GM12875 (cell line): ENCODE measurements at regions not wholly inside any gene's neighbourhood (a gene's known extent, or its start where the extent isn't known, plus 50 kb on each side); places are given as distances from the start of the nearest gene placed in this dataset.

Experiments used
- H3K4me3 ChIP-seq: one replicate; pipeline ENCODE4 v1.5.1; 2011; ENCODE audit warnings: low read depth, low read length, control low read depth
- CTCF ChIP-seq: IDR thresholded peaks from 2 replicates; pipeline ENCODE4 v1.5.1; 2011; ENCODE audit warnings: low read depth, mild to moderate bottlenecking, control low read depth, inconsistent platforms, low read length, moderate library complexity, borderline replicate concordance; ENCODE audit not compliant: insufficient read depth

DNA sequence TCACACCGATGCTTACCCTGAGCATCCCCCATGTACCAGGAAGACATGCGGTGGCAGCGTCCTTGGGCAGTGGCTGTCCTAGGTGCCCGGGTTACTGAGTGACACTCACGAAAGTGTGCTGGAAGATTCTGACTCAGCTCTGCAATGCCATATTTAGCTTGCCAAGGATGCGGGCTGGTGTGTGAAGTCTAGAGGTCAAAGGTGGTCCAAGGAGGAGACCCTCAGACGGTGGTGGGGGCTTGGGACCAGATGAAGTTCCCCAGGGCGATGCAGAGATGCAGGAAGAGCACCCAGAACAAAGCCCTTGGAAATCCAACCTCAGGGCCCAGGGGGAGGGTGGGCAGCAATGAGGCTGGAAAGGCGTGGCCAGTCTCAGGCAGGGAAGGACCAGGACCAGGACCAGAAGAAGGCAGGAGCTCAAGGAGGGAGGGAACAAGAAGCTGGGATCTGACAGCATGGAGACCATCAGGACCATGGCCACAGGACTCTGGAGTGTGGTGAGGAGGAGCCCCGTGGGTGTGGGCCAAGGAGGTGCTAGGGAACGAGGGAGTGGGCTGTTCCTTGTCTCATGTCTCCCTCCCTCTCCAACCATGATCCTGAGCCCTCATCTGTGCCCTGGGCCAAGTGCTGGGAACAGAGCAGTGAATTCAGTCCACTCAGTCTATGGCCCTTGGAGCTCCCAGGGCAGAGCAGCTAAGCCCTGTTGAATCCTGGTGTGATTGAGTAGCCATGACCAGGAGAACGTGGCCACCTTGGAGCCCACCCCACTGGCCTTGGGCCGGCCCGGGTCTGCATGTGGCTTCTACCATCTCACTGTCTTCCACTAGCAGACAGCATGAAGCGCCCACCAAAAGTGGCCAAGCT is 310.1 kb upstream of the DIO3 start:
- no peak overlapping the region for H3K4me3 ChIP-seq
- no peak for TF ChIP-seq CTCF

DNA sequence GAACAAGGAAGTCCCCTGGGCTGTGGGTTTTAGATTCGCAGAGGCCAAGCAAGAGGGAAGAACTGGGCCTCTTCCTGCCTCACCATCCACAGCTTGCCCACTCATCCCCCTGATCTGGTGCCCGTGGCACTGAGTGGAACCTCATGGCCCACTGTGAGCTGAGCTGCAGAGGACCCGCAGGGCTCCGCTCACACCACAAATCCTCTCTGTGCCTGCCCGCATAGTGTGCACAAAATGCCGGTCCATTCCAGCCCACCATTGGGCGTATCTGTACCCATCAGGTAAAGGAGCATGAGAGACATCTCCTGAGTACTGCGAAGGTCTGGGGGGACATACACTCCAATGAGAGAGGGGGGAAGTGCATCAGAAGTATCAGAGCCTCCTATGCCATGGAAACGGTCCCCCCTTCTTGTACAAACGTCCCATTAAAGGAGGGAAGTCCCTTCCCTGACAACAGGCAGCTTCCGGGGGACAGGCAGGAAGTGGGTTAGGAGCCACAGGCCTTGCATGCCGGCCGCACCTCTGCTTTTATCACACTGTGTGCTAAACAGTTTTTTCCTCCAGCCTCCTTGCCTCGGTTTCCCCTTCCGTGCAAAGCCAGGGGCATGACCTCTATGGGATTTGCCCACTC is 309.4 kb upstream of the DIO3 start:
- H3K4me3 ChIP-seq: no peak overlapping the region
- TF ChIP-seq CTCF: no peak

- no peak for TF ChIP-seq CTCF
- no peak overlapping the region for H3K4me3 ChIP-seq
These were observed 308.7 kb upstream of the DIO3 start for GRCh38 chr14:101252443-101253214.

DNA sequence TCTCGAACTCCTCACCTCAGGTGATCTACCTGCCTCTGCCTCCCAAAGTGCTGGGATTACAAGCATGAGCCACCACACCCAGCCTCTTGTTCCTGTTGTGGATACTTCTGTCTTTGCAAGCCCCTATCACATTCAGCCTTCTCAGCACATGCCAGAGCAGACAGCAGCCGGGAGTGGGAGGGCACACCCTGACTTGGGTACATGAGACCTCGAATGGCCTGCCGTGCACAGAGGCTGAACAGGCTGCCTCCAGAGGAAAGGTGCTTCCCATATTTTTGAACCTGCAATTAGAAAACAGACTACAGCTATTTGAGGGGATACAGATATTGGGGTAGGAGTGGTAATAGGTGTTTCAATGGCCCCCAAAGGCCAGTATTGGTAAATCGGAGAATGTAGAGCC is 307.3 kb upstream of the DIO3 start:
- TF ChIP-seq CTCF: no peak
- no peak overlapping the region for H3K4me3 ChIP-seq

- no peak for TF ChIP-seq CTCF
These were observed 306.2 kb upstream of the DIO3 start for GRCh38 chr14:101254805-101255764.

DNA sequence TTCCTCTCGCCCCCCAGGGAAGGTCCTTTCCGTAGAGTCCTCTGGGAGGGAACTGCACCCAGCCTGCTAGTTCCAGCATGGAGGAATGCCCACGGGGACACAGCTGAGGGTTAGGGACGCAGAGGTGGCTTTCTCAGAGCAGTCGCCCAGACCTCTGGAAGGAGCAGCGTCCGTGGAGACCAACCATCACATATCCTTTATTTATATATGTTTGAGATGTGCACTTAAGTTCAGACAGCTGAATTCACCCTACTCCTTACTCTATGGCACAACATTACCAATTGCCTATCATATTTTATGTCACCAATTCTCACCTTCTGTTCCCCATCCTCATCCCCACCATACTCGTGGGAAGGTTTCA is 305.6 kb upstream of the DIO3 start:
- no peak for TF ChIP-seq CTCF
- H3K4me3 ChIP-seq: no peak overlapping the region

More at GRCh38 chr14:101254805-101255764, 306.2 kb upstream of the DIO3 start:
- H3K4me3 ChIP-seq: no peak overlapping the region
